Thyroid gland (tissue), 4 donors: ENCODE measurements at regions not wholly inside any gene's neighbourhood (a gene's known extent, or its start where the extent isn't known, plus 50 kb on each side); places are given as distances from the start of the nearest gene placed in this dataset.

Experiments
- DNase-seq, 2 donors: peaks; one replicate each; pipeline ENCODE4 v3.0.0-alpha.2; 2019
- H3K27ac ChIP-seq, 3 donors: fragments of 200-600 bp; sonication (generic); 1 replicate in 2 of 3; 2 replicates in 1 of 3; pipeline ENCODE4 v1.5.1; 2016 to 2019; ENCODE audit warnings: mild to moderate bottlenecking in 1 of 3, moderate library complexity in 1 of 3
- H3K27me3 ChIP-seq: fragments of 200-600 bp; sonication (generic); one replicate; pipeline ENCODE4 v1.5.1; 2019
- H3K36me3 ChIP-seq, 2 donors: fragments of 200-600 bp; sonication (generic); one replicate each; pipeline ENCODE4 v1.5.1; 2016 to 2019
- H3K4me1 ChIP-seq, 2 donors: fragments of 200-600 bp; sonication (generic); one replicate each; pipeline ENCODE4 v1.5.1; 2017 to 2019
- H3K4me3 ChIP-seq, 3 donors: fragments of 200-600 bp; sonication (generic); replicated peaks in 1 of 3; 1 replicate in 2 of 3; 2 replicates in 1 of 3; pipeline ENCODE4 v1.5.1; 2016; ENCODE audit warnings: mild to moderate bottlenecking in 1 of 3
- H3K9me3 ChIP-seq: fragments of 200-600 bp; sonication (generic); one replicate; pipeline ENCODE4 v1.5.1; 2017
- CTCF ChIP-seq, 6 experiments: fragments of 200-600 bp in 3 of 6; fragments of 450-650 bp in 3 of 6; sonication (generic) in 3 of 6; IDR thresholded peaks; one replicate each; pipeline ENCODE4 v1.5.1; 2016 to 2019; ENCODE audit warnings: antibody characterized with exemption in 6 of 6, mild to moderate bottlenecking in 2 of 6, inconsistent platforms in 1 of 6, moderate library complexity in 1 of 6
- POLR2A ChIP-seq, 2 donors: fragments of 450-650 bp; IDR thresholded peaks; one replicate each; pipeline ENCODE4 v1.6.1; 2017; ENCODE audit warnings: antibody characterized with exemption in 2 of 2, mild to moderate bottlenecking in 2 of 2, moderate library complexity in 1 of 2
- WGBS, 2 donors: methylation state at CpG; one replicate each; pipeline ENCODE4 v1.1.5; 2017; 5-methylcytosine and 5-hydroxymethylcytosine counted together
- intact Hi-C: fragments of 100-400 bp; cut with DNase I; formaldehyde crosslinking; loops from one replicate; pipeline ENCODE4 v1.15.1; 2023

- Histone ChIP-seq H3K27me3 (no peaks in the 10 kb centered on the region), H3K36me3 (no peaks in the 10 kb centered on the region), H3K4me1 (no peaks in the 10 kb centered on the region), H3K27ac (no peak overlapping the region), H3K4me3 (no peak overlapping the region), H3K9me3 (no peaks in the 10 kb centered on the region)
- TF ChIP-seq CTCF (IDR thresholded peaks at IDR 0.05) (no peak), POLR2A (IDR thresholded peaks at IDR 0.05) (no peak)
- 75 to 92% methylated on average over 6 to 7 of the region's 8 CpGs for WGBS, 2 donors
- intact Hi-C loops = no loop called here
- DNase-seq = no peak
These were observed 1250.0 kb downstream of the BRD1 start for GRCh38 chr22:48577691-48578090.

- H3K36me3 ChIP-seq = no peaks in the 10 kb centered on the region
- no peak for DNase-seq
- WGBS, 2 donors = 77 to 88% methylated on average over 3 to 12 of the region's 29 CpGs
- H3K27me3 ChIP-seq = no peaks in the 10 kb centered on the region
- H3K4me1 ChIP-seq = no peaks in the 10 kb centered on the region
- intact Hi-C loops = no loop called here
- H3K27ac ChIP-seq = no peak overlapping the region
- H3K4me3 ChIP-seq = no peak overlapping the region
- TF ChIP-seq POLR2A (IDR thresholded peaks at IDR 0.05) (no peak), CTCF (IDR thresholded peaks at IDR 0.05) (no peak)
- no peaks in the 10 kb centered on the region for H3K9me3 ChIP-seq
These were observed 1250.5 kb downstream of the BRD1 start for GRCh38 chr22:48577014-48577690.

GRCh38 chr22:48576333-48577013, 1251.2 kb downstream of the BRD1 start:
- TF ChIP-seq CTCF (IDR thresholded peaks at IDR 0.05) (peak in 1 of 6 experiments; percentile 10), POLR2A (IDR thresholded peaks at IDR 0.05) (no peak)

GRCh38 chr22:48575618-48576332, 1251.9 kb downstream of the BRD1 start:
- TF ChIP-seq POLR2A (IDR thresholded peaks at IDR 0.05) (no peak), CTCF (IDR thresholded peaks at IDR 0.05) (no peak)
- H3K27ac ChIP-seq = no peak overlapping the region
- no peak for DNase-seq
- H3K27me3 ChIP-seq = no peaks in the 10 kb centered on the region
- no peak overlapping the region for H3K4me3 ChIP-seq
- WGBS, 2 donors = 2% methylated on average over 17 of the region's 120 CpGs; no CpG with 5 or more reads in 1 of the 2 donors
- no peaks in the 10 kb centered on the region for H3K9me3 ChIP-seq
- intact Hi-C loops = no loop called here
- no peaks in the 10 kb centered on the region for H3K36me3 ChIP-seq
- H3K4me1 ChIP-seq = no peaks in the 10 kb centered on the region

More at GRCh38 chr22:48576333-48577013, 1251.2 kb downstream of the BRD1 start:
- DNase-seq = no peak
- intact Hi-C loops = no loop called here
- no peaks in the 10 kb centered on the region for H3K4me1 ChIP-seq
- WGBS, 2 donors = no CpG with 5 or more reads among the region's 103 CpGs
- H3K27me3 ChIP-seq = no peaks in the 10 kb centered on the region
- no peaks in the 10 kb centered on the region for H3K36me3 ChIP-seq
- no peaks in the 10 kb centered on the region for H3K9me3 ChIP-seq
- H3K27ac ChIP-seq = no peak overlapping the region
- no peak overlapping the region for H3K4me3 ChIP-seq
